OCI-LY7 (cell line): ENCODE measurements at regions not wholly inside any gene's neighbourhood (a gene's known extent, or its start where the extent isn't known, plus 50 kb on each side); places are given as distances from the start of the nearest gene placed in this dataset.

Experiments
- BruUV-seq: library from RNA; stranded (reverse); fragments of 400-500 nt; replicated peaks from 2 replicates; lab custom pipeline; 2021; lab: Mats Ljungman, UMichigan
- CTCF ChIA-PET: fragments of 300-600 bp; sonication (Branson Sonifier 250); formaldehyde crosslinking; loops from one replicate; lab custom pipeline; 2022; ENCODE audit warnings: antibody characterized with exemption; ENCODE audit not compliant: unreplicated experiment; lab: Charles Lee
- POLR2A ChIA-PET: fragments of 300-600 bp; sonication (Branson Sonifier 250); formaldehyde crosslinking; loops from one replicate; lab custom pipeline; 2022; ENCODE audit warnings: antibody characterized with exemption; lab: Charles Lee
- DNase-seq: peaks from one replicate; pipeline ENCODE4 v3.0.0-alpha.2; 2015; ENCODE audit warnings: low spot score
- H2AFZ ChIP-seq: fragments of 200-600 bp; sonication (generic), shearing (Covaris generic); 2 replicates; pipeline ENCODE4 v1.6.1; 2014; ENCODE audit warnings: mild to moderate bottlenecking, antibody characterized with exemption, low read length, moderate library complexity
- H3K27ac ChIP-seq: fragments of 200-600 bp; sonication (generic); 2 replicates; pipeline ENCODE4 v1.5.1; 2014; ENCODE audit warnings: mixed run types, low read depth, mild to moderate bottlenecking, moderate library complexity, low read length, inconsistent platforms; ENCODE audit not compliant: poor library complexity, severe bottlenecking
- H3K36me3 ChIP-seq: fragments of 200-600 bp; sonication (generic); 2 replicates; pipeline ENCODE4 v1.6.1; 2014; ENCODE audit warnings: mild to moderate bottlenecking, antibody characterized with exemption, low read length, moderate library complexity, mixed read lengths; ENCODE audit not compliant: insufficient read depth
- H3K4me1 ChIP-seq: fragments of 200-600 bp; sonication (generic); 2 replicates; pipeline ENCODE4 v1.5.1; 2014; ENCODE audit warnings: mild to moderate bottlenecking, low read length; ENCODE audit not compliant: insufficient read depth, poor library complexity, severe bottlenecking
- H3K4me2 ChIP-seq: fragments of 200-600 bp; sonication (generic); 2 replicates; pipeline ENCODE4 v1.6.1; 2014; ENCODE audit warnings: mild to moderate bottlenecking, low read length
- H3K4me3 ChIP-seq: fragments of 200-600 bp; sonication (generic); 2 replicates; pipeline ENCODE4 v1.5.1; 2014; ENCODE audit warnings: mild to moderate bottlenecking, low read depth, low read length; ENCODE audit not compliant: poor library complexity, severe bottlenecking
- H3K79me2 ChIP-seq: fragments of 200-600 bp; sonication (generic); 2 replicates; pipeline ENCODE4 v1.6.1; 2016; ENCODE audit warnings: low read depth, mild to moderate bottlenecking, low read length, moderate library complexity, mixed read lengths; ENCODE audit not compliant: insufficient read depth
- H3K9me2 ChIP-seq: fragments of 200-600 bp; sonication (generic); 2 replicates; pipeline ENCODE4 v1.6.1; 2016; ENCODE audit warnings: mild to moderate bottlenecking, low read length, mixed read lengths; ENCODE audit not compliant: insufficient read depth
- H3K9me3 ChIP-seq: fragments of 200-600 bp; sonication (generic); 2 replicates; pipeline ENCODE4 v1.6.1; 2014; ENCODE audit warnings: mild to moderate bottlenecking, mixed run types, low read length, mixed read lengths
- H4K20me1 ChIP-seq: fragments of 200-600 bp; sonication (generic); 2 replicates; pipeline ENCODE4 v1.6.1; 2014; ENCODE audit warnings: mild to moderate bottlenecking, antibody characterized with exemption, low read length, moderate library complexity, mixed read lengths; ENCODE audit not compliant: insufficient read depth
- CTCF ChIP-seq: fragments of 200-600 bp; sonication (generic); conservative IDR thresholded peaks from 2 replicates; pipeline ENCODE4 v1.5.1; 2014; ENCODE audit warnings: mild to moderate bottlenecking, antibody characterized with exemption, low read length, moderate library complexity, mixed read lengths
- EZH2phosphoT487 ChIP-seq: fragments of 200-600 bp; sonication (generic); IDR thresholded peaks from 2 replicates; pipeline ENCODE4 v1.6.1; 2018; ENCODE audit warnings: low read depth, borderline replicate concordance, mild to moderate bottlenecking, mixed run types, antibody characterized with exemption, low read length, moderate library complexity, mixed read lengths
- intact Hi-C: fragments of 100-400 bp; cut with micrococcal nuclease; formaldehyde crosslinking; loops from one replicate; pipeline ENCODE4 v1.10.0; 2022; ENCODE audit not compliant: unreplicated experiment

GRCh38 chr21:27648560-27648959 lies 681.7 kb upstream of the ADAMTS5 start:
- Histone ChIP-seq H3K9me3 (no peaks in the 10 kb centered on the region), H2AFZ (no peak overlapping the region), H3K79me2 (no peaks in the 10 kb centered on the region), H3K4me3 (no peak overlapping the region), H3K4me1 (no peaks in the 10 kb centered on the region), H4K20me1 (no peaks in the 10 kb centered on the region), H3K4me2 (no peak overlapping the region), H3K9me2 (no peaks in the 10 kb centered on the region), H3K36me3 (no peaks in the 10 kb centered on the region), H3K27ac (no peak overlapping the region)
- no peak for DNase-seq
- POLR2A ChIA-PET: no interaction called here
- CTCF ChIA-PET: no interaction called here
- no TSS peak for BruUV-seq
- TF ChIP-seq EZH2phosphoT487 (no peak), CTCF (no peak)
- intact Hi-C loops: no loop called here

DNA sequence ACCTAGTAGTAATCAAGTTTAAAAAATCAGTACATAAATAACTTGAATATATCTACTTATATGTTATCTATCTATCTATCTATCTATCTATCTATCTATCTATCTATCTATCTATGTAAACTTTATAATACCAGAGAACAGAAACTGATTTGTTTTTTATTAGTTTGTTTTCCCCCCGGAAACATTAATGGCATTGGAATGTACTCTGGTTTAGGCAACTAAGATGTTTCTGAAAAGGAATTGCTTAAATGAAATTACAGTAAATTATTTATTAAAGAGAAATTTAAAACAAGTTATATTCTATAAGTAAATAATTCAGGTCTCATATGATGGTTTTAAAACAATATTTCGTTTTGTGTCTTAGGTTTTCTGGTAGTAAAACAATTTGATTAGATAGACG lies 681.0 kb upstream of the ADAMTS5 start:
- H3K9me3 ChIP-seq: no peaks in the 10 kb centered on the region
- H3K36me3 ChIP-seq: no peaks in the 10 kb centered on the region
- H3K79me2 ChIP-seq: no peaks in the 10 kb centered on the region
- TF ChIP-seq EZH2phosphoT487: no peak
- no peak for TF ChIP-seq CTCF
- H2AFZ ChIP-seq: no peak overlapping the region
- no peaks in the 10 kb centered on the region for H4K20me1 ChIP-seq
- ChIA-PET POLR2A (no interaction called here), CTCF (no interaction called here)
- no peak for DNase-seq
- no peaks in the 10 kb centered on the region for H3K9me2 ChIP-seq
- no peak overlapping the region for H3K27ac ChIP-seq
- no peak overlapping the region for H3K4me3 ChIP-seq
- no peak overlapping the region for H3K4me2 ChIP-seq
- H3K4me1 ChIP-seq: no peaks in the 10 kb centered on the region
- intact Hi-C loops: no loop called here
- no TSS peak for BruUV-seq

DNA sequence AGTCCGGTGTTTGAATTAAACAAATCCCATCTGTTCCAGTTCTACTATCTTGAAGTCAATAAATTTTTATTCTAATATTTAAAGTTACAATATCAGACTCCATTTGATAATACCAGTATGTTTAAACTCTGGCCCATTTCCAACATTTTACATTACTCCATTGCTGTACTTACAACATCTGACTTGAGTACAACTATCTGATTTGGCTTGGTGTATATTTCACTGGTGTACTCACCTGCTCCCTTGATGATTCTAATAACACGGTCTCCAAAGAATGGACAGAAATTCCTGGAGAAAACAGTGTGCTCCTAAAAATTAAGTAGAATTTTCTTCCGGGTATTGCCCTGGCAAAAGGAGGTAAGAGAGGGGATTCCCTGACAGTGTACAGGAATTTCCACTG lies 680.5 kb upstream of the ADAMTS5 start:
- no peak for DNase-seq
- Histone ChIP-seq H3K9me2 (no peaks in the 10 kb centered on the region), H3K4me2 (no peak overlapping the region), H2AFZ (no peak overlapping the region), H3K79me2 (no peaks in the 10 kb centered on the region), H4K20me1 (no peaks in the 10 kb centered on the region), H3K9me3 (no peaks in the 10 kb centered on the region), H3K27ac (no peak overlapping the region), H3K4me1 (no peaks in the 10 kb centered on the region), H3K36me3 (no peaks in the 10 kb centered on the region), H3K4me3 (no peak overlapping the region)
- TF ChIP-seq CTCF: no peak
- TF ChIP-seq EZH2phosphoT487: no peak
- ChIA-PET POLR2A (no interaction called here), CTCF (no interaction called here)
- intact Hi-C loops: no loop called here
- BruUV-seq: no TSS peak
